Activated naive CD4-positive, alpha-beta T cell treated with anti-CD3 and anti-CD28 coated beads for 36 hours (primary cell): ENCODE measurements at regions not wholly inside any gene's neighbourhood (a gene's known extent, or its start where the extent isn't known, plus 50 kb on each side); places are given as distances from the start of the nearest gene placed in this dataset.
"Not testable (repeated sequence)": the region's sequence is repeated elsewhere in the genome, so short reads cannot be mapped to it uniquely, and the experiment has no call there.

ENCODE experiments used
- CTCF ChIA-PET: fragments of 350-600 bp; sonication (Branson Sonifier 250); formaldehyde crosslinking; loops from one replicate; lab custom pipeline; 2021; ENCODE audit warnings: antibody characterized with exemption; lab: Charles Lee
- DNase-seq: peaks from one replicate; pipeline ENCODE4 v3.0.0-alpha.2; 2020
- H3K27ac Mint-ChIP-seq: one replicate; pipeline ENCODE4 v1.8.0; 2021; ENCODE audit warnings: mild to moderate bottlenecking, mixed read lengths
- H3K27me3 Mint-ChIP-seq: one replicate; pipeline ENCODE4 v1.8.0; 2021; ENCODE audit warnings: low read depth, mixed read lengths
- H3K36me3 Mint-ChIP-seq: one replicate; pipeline ENCODE4 v1.8.0; 2021; ENCODE audit warnings: low read depth, mixed read lengths
- H3K4me1 Mint-ChIP-seq: one replicate; pipeline ENCODE4 v1.8.0; 2021; ENCODE audit warnings: low read depth, mixed read lengths
- H3K4me3 Mint-ChIP-seq: one replicate; pipeline ENCODE4 v1.8.0; 2021; ENCODE audit warnings: mild to moderate bottlenecking, moderate library complexity, mixed read lengths
- H3K9me3 Mint-ChIP-seq: one replicate; pipeline ENCODE4 v1.8.0; 2021; ENCODE audit warnings: mixed read lengths
- intact Hi-C: fragments of 100-400 bp; cut with micrococcal nuclease; formaldehyde crosslinking; loops from one replicate; pipeline ENCODE4 v1.15.1; 2023

GRCh38 chr13:65584126-65584525, 1646.0 kb downstream of the PCDH9 start:
- no peaks in the 10 kb centered on the region for H3K36me3 Mint-ChIP-seq
- CTCF ChIA-PET = no interaction called here
- intact Hi-C loops = no loop called here

GRCh38 chr13:65582160-65582559, 1648.0 kb downstream of the PCDH9 start:
- H3K27me3 Mint-ChIP-seq = no peaks in the 10 kb centered on the region
- H3K27ac Mint-ChIP-seq = no peak overlapping the region
- DNase-seq = no peak
- H3K36me3 Mint-ChIP-seq = no peaks in the 10 kb centered on the region
- peaks cover 7% of the 10 kb centered on the region for H3K9me3 Mint-ChIP-seq
- no peak overlapping the region for H3K4me3 Mint-ChIP-seq
- intact Hi-C loops = no loop called here
- CTCF ChIA-PET = interaction anchor here (0.6 kb wide), 1 partner anchor 195 kb away, joined by 3 read pairs; no protein-coding TSS in a partner anchor
- H3K4me1 Mint-ChIP-seq = no peaks in the 10 kb centered on the region

More at GRCh38 chr13:65584126-65584525, 1646.0 kb downstream of the PCDH9 start:
- Mint-ChIP-seq H3K27me3 (no peaks in the 10 kb centered on the region), H3K4me3 (no peak overlapping the region), H3K9me3 (peaks cover 13% of the 10 kb centered on the region), H3K27ac (no peak overlapping the region), H3K4me1 (no peaks in the 10 kb centered on the region)
- DNase-seq = no peak

GRCh38 chr13:65564561-65564960, 1665.6 kb downstream of the PCDH9 start:
- CTCF ChIA-PET, H3K9me3 Mint-ChIP-seq, H3K36me3 Mint-ChIP-seq, H3K27ac Mint-ChIP-seq, H3K27me3 Mint-ChIP-seq, H3K4me1 Mint-ChIP-seq, intact Hi-C loops, H3K4me3 Mint-ChIP-seq, DNase-seq: not testable (repeated sequence)

- CTCF ChIA-PET = no interaction called here
- H3K36me3 Mint-ChIP-seq = no peaks in the 10 kb centered on the region
- intact Hi-C loops = no loop called here
Observed at GRCh38 chr13:65562305-65562704, 1667.8 kb downstream of the PCDH9 start.

GRCh38 chr13:65560936-65561335, 1669.2 kb downstream of the PCDH9 start:
- no peak overlapping the region for H3K4me3 Mint-ChIP-seq
- peaks cover 5% of the 10 kb centered on the region for H3K9me3 Mint-ChIP-seq
- DNase-seq = no peak
- H3K27ac Mint-ChIP-seq = no peak overlapping the region
- CTCF ChIA-PET = no interaction called here
- H3K36me3 Mint-ChIP-seq = no peaks in the 10 kb centered on the region
- intact Hi-C loops = no loop called here
- no peaks in the 10 kb centered on the region for H3K27me3 Mint-ChIP-seq
- no peaks in the 10 kb centered on the region for H3K4me1 Mint-ChIP-seq

More at GRCh38 chr13:65562305-65562704, 1667.8 kb downstream of the PCDH9 start:
- DNase-seq = no peak
- Mint-ChIP-seq H3K27ac (no peak overlapping the region), H3K27me3 (no peaks in the 10 kb centered on the region), H3K4me3 (no peak overlapping the region), H3K4me1 (no peaks in the 10 kb centered on the region), H3K9me3 (peaks cover 5% of the 10 kb centered on the region)

GRCh38 chr13:65555962-65556361, 1674.2 kb downstream of the PCDH9 start:
- H3K4me1 Mint-ChIP-seq = no peaks in the 10 kb centered on the region
- H3K9me3 Mint-ChIP-seq = peaks cover 10% of the 10 kb centered on the region
- CTCF ChIA-PET = no interaction called here
- no peak for DNase-seq
- intact Hi-C loops = no loop called here
- no peak overlapping the region for H3K4me3 Mint-ChIP-seq
- H3K36me3 Mint-ChIP-seq = no peaks in the 10 kb centered on the region
- no peaks in the 10 kb centered on the region for H3K27me3 Mint-ChIP-seq
- H3K27ac Mint-ChIP-seq = no peak overlapping the region

- Mint-ChIP-seq H3K9me3 (peaks cover 23% of the 10 kb centered on the region), H3K36me3 (no peaks in the 10 kb centered on the region), H3K4me1 (no peaks in the 10 kb centered on the region), H3K27ac (no peak overlapping the region), H3K27me3 (no peaks in the 10 kb centered on the region), H3K4me3 (no peak overlapping the region)
- CTCF ChIA-PET = no interaction called here
- intact Hi-C loops = no loop called here
- DNase-seq = no peak
Observed at GRCh38 chr13:65553096-65553727, 1676.9 kb downstream of the PCDH9 start.

- Mint-ChIP-seq H3K36me3 (no peaks in the 10 kb centered on the region), H3K4me1 (no peaks in the 10 kb centered on the region), H3K9me3 (peaks cover 28% of the 10 kb centered on the region), H3K4me3 (no peak overlapping the region), H3K27me3 (no peaks in the 10 kb centered on the region), H3K27ac (no peak overlapping the region)
- DNase-seq = no peak
- CTCF ChIA-PET = interaction anchor here (0.6 kb wide), 1 partner anchor 45 kb away, joined by 3 read pairs; no protein-coding TSS in a partner anchor
- intact Hi-C loops = no loop called here
Observed at GRCh38 chr13:65551208-65551607, 1678.9 kb downstream of the PCDH9 start.

GRCh38 chr13:65540175-65540574, 1690.0 kb downstream of the PCDH9 start:
- H3K27me3 Mint-ChIP-seq = no peaks in the 10 kb centered on the region
- H3K4me1 Mint-ChIP-seq = no peaks in the 10 kb centered on the region
- peaks cover 4% of the 10 kb centered on the region for H3K9me3 Mint-ChIP-seq
- H3K4me3 Mint-ChIP-seq = no peak overlapping the region
- no peaks in the 10 kb centered on the region for H3K36me3 Mint-ChIP-seq
- intact Hi-C loops = no loop called here
- CTCF ChIA-PET = no interaction called here
- H3K27ac Mint-ChIP-seq = no peak overlapping the region
- no peak for DNase-seq

GRCh38 chr13:65535370-65535769, 1694.8 kb downstream of the PCDH9 start:
- CTCF ChIA-PET = no interaction called here
- H3K27me3 Mint-ChIP-seq = no peaks in the 10 kb centered on the region
- peaks cover 8% of the 10 kb centered on the region for H3K9me3 Mint-ChIP-seq
- no peak overlapping the region for H3K27ac Mint-ChIP-seq
- H3K4me1 Mint-ChIP-seq = no peaks in the 10 kb centered on the region
- DNase-seq = no peak
- no peak overlapping the region for H3K4me3 Mint-ChIP-seq
- no peaks in the 10 kb centered on the region for H3K36me3 Mint-ChIP-seq
- intact Hi-C loops = no loop called here

GRCh38 chr13:65532231-65532630, 1697.9 kb downstream of the PCDH9 start:
- no peaks in the 10 kb centered on the region for H3K4me1 Mint-ChIP-seq
- intact Hi-C loops = no loop called here
- peaks cover 11% of the 10 kb centered on the region for H3K9me3 Mint-ChIP-seq
- H3K4me3 Mint-ChIP-seq = no peak overlapping the region
- H3K36me3 Mint-ChIP-seq = no peaks in the 10 kb centered on the region
- H3K27ac Mint-ChIP-seq = no peak overlapping the region
- no peak for DNase-seq
- CTCF ChIA-PET = interaction anchor here (0.5 kb wide), 1 partner anchor 1788 kb away, joined by 3 read pairs; no protein-coding TSS in a partner anchor
- H3K27me3 Mint-ChIP-seq = no peaks in the 10 kb centered on the region

GRCh38 chr13:65530688-65531087, 1699.4 kb downstream of the PCDH9 start:
- peaks cover 17% of the 10 kb centered on the region for H3K9me3 Mint-ChIP-seq
- CTCF ChIA-PET = no interaction called here
- no peaks in the 10 kb centered on the region for H3K36me3 Mint-ChIP-seq
- DNase-seq = no peak
- H3K4me1 Mint-ChIP-seq = no peaks in the 10 kb centered on the region
- no peaks in the 10 kb centered on the region for H3K27me3 Mint-ChIP-seq
- H3K27ac Mint-ChIP-seq = no peak overlapping the region
- no peak overlapping the region for H3K4me3 Mint-ChIP-seq
- intact Hi-C loops = no loop called here

GRCh38 chr13:65529541-65529940, 1700.6 kb downstream of the PCDH9 start:
- no peak for DNase-seq
- intact Hi-C loops = no loop called here
- CTCF ChIA-PET = no interaction called here
- H3K27me3 Mint-ChIP-seq = no peaks in the 10 kb centered on the region
- H3K9me3 Mint-ChIP-seq = peaks cover 19% of the 10 kb centered on the region
- no peak overlapping the region for H3K4me3 Mint-ChIP-seq
- H3K27ac Mint-ChIP-seq = no peak overlapping the region
- no peaks in the 10 kb centered on the region for H3K4me1 Mint-ChIP-seq
- H3K36me3 Mint-ChIP-seq = no peaks in the 10 kb centered on the region
